ENCODE measurements at regions not wholly inside any gene's neighbourhood (a gene's known extent, or its start where the extent isn't known, plus 50 kb on each side); places are given as distances from the start of the nearest gene placed in this dataset.

- H3K36me3 ChIP-seq (ENCODE audit: control insufficient read depth, insufficient read depth, low read length): no peaks in the 10 kb centered on the region
- peaks cover 6% of the 10 kb centered on the region for H3K4me1 ChIP-seq (ENCODE audit: control insufficient read depth, insufficient read depth, low read length)
- H3K9ac ChIP-seq (ENCODE audit: low read length): no peak overlapping the region
- no peak overlapping the region for H3K4me3 ChIP-seq (ENCODE audit: low read length)
- H3K27ac ChIP-seq (ENCODE audit: low read depth, low read length): no peak overlapping the region
- H3K27me3 ChIP-seq (ENCODE audit: control insufficient read depth, insufficient read depth, low read length): no peaks in the 10 kb centered on the region
Observed at GRCh38 chr6:113558966-113559365, 298.2 kb upstream of the MARCKS start.

- Histone ChIP-seq H3K4me1 (ENCODE audit: control insufficient read depth, insufficient read depth, low read length) (peaks cover 6% of the 10 kb centered on the region), H3K4me3 (ENCODE audit: low read length) (no peak overlapping the region), H3K27ac (ENCODE audit: low read depth, low read length) (no peak overlapping the region), H3K36me3 (ENCODE audit: control insufficient read depth, insufficient read depth, low read length) (no peaks in the 10 kb centered on the region), H3K9ac (ENCODE audit: low read length) (no peak overlapping the region), H3K27me3 (ENCODE audit: control insufficient read depth, insufficient read depth, low read length) (no peaks in the 10 kb centered on the region)
Observed at GRCh38 chr6:113560376-113560775, 296.8 kb upstream of the MARCKS start.

- Histone ChIP-seq H3K36me3 (ENCODE audit: control insufficient read depth, insufficient read depth, low read length) (no peaks in the 10 kb centered on the region), H3K27me3 (ENCODE audit: control insufficient read depth, insufficient read depth, low read length) (no peaks in the 10 kb centered on the region), H3K4me1 (ENCODE audit: control insufficient read depth, insufficient read depth, low read length) (peaks cover 10% of the 10 kb centered on the region), H3K4me3 (ENCODE audit: low read length) (no peak overlapping the region), H3K27ac (ENCODE audit: low read depth, low read length) (no peak overlapping the region), H3K9ac (ENCODE audit: low read length) (no peak overlapping the region)
Observed at GRCh38 chr6:113560908-113561307, 296.2 kb upstream of the MARCKS start.

GRCh38 chr6:113562248-113562647, 294.9 kb upstream of the MARCKS start:
- Histone ChIP-seq H3K27me3 (ENCODE audit: control insufficient read depth, insufficient read depth, low read length) (no peaks in the 10 kb centered on the region), H3K9ac (ENCODE audit: low read length) (no peak overlapping the region), H3K27ac (ENCODE audit: low read depth, low read length) (no peak overlapping the region), H3K4me1 (ENCODE audit: control insufficient read depth, insufficient read depth, low read length) (peaks cover 11% of the 10 kb centered on the region), H3K4me3 (ENCODE audit: low read length) (no peak overlapping the region), H3K36me3 (ENCODE audit: control insufficient read depth, insufficient read depth, low read length) (no peaks in the 10 kb centered on the region)

GRCh38 chr6:113564371-113565171, 292.6 kb upstream of the MARCKS start:
- H3K36me3 ChIP-seq (ENCODE audit: control insufficient read depth, insufficient read depth, low read length): no peaks in the 10 kb centered on the region
- H3K9ac ChIP-seq (ENCODE audit: low read length): no peak overlapping the region
- H3K27me3 ChIP-seq (ENCODE audit: control insufficient read depth, insufficient read depth, low read length): no peaks in the 10 kb centered on the region
- H3K4me3 ChIP-seq (ENCODE audit: low read length): peak overlapping the region; percentile 20
- peak overlapping the region; percentile 88 for H3K27ac ChIP-seq (ENCODE audit: low read depth, low read length)
- H3K4me1 ChIP-seq (ENCODE audit: control insufficient read depth, insufficient read depth, low read length): peaks cover 5% of the 10 kb centered on the region

GRCh38 chr6:113565306-113565705, 291.8 kb upstream of the MARCKS start:
- peak overlapping the region; percentile 20 for H3K4me3 ChIP-seq (ENCODE audit: low read length)
- H3K4me1 ChIP-seq (ENCODE audit: control insufficient read depth, insufficient read depth, low read length): peaks cover 7% of the 10 kb centered on the region
- no peak overlapping the region for H3K9ac ChIP-seq (ENCODE audit: low read length)
- peak overlapping the region; percentile 88 for H3K27ac ChIP-seq (ENCODE audit: low read depth, low read length)
- H3K36me3 ChIP-seq (ENCODE audit: control insufficient read depth, insufficient read depth, low read length): no peaks in the 10 kb centered on the region
- no peaks in the 10 kb centered on the region for H3K27me3 ChIP-seq (ENCODE audit: control insufficient read depth, insufficient read depth, low read length)

GRCh38 chr6:113570161-113570560, 287.0 kb upstream of the MARCKS start:
- H3K27ac ChIP-seq (ENCODE audit: low read depth, low read length): no peak overlapping the region
- H3K4me3 ChIP-seq (ENCODE audit: low read length): no peak overlapping the region
- H3K9ac ChIP-seq (ENCODE audit: low read length): no peak overlapping the region
- no peaks in the 10 kb centered on the region for H3K36me3 ChIP-seq (ENCODE audit: control insufficient read depth, insufficient read depth, low read length)
- H3K4me1 ChIP-seq (ENCODE audit: control insufficient read depth, insufficient read depth, low read length): peaks cover 7% of the 10 kb centered on the region
- H3K27me3 ChIP-seq (ENCODE audit: control insufficient read depth, insufficient read depth, low read length): no peaks in the 10 kb centered on the region

GRCh38 chr6:113570641-113571040, 286.5 kb upstream of the MARCKS start:
- H3K4me3 ChIP-seq (ENCODE audit: low read length): no peak overlapping the region
- H3K27me3 ChIP-seq (ENCODE audit: control insufficient read depth, insufficient read depth, low read length): no peaks in the 10 kb centered on the region
- H3K36me3 ChIP-seq (ENCODE audit: control insufficient read depth, insufficient read depth, low read length): no peaks in the 10 kb centered on the region
- peaks cover 6% of the 10 kb centered on the region for H3K4me1 ChIP-seq (ENCODE audit: control insufficient read depth, insufficient read depth, low read length)
- no peak overlapping the region for H3K9ac ChIP-seq (ENCODE audit: low read length)
- no peak overlapping the region for H3K27ac ChIP-seq (ENCODE audit: low read depth, low read length)

GRCh38 chr6:113574147-113574546, 283.0 kb upstream of the MARCKS start:
- Histone ChIP-seq H3K9ac (ENCODE audit: low read length) (no peak overlapping the region), H3K4me1 (ENCODE audit: control insufficient read depth, insufficient read depth, low read length) (peaks cover 3% of the 10 kb centered on the region), H3K4me3 (ENCODE audit: low read length) (no peak overlapping the region), H3K27me3 (ENCODE audit: control insufficient read depth, insufficient read depth, low read length) (no peaks in the 10 kb centered on the region), H3K27ac (ENCODE audit: low read depth, low read length) (no peak overlapping the region), H3K36me3 (ENCODE audit: control insufficient read depth, insufficient read depth, low read length) (no peaks in the 10 kb centered on the region)

GRCh38 chr6:113576310-113576709, 280.8 kb upstream of the MARCKS start:
- Histone ChIP-seq H3K4me3 (ENCODE audit: low read length) (no peak overlapping the region), H3K4me1 (ENCODE audit: control insufficient read depth, insufficient read depth, low read length) (no peaks in the 10 kb centered on the region), H3K27ac (ENCODE audit: low read depth, low read length) (no peak overlapping the region), H3K36me3 (ENCODE audit: control insufficient read depth, insufficient read depth, low read length) (no peaks in the 10 kb centered on the region), H3K9ac (ENCODE audit: low read length) (no peak overlapping the region), H3K27me3 (ENCODE audit: control insufficient read depth, insufficient read depth, low read length) (no peaks in the 10 kb centered on the region)

- Histone ChIP-seq H3K27me3 (ENCODE audit: control insufficient read depth, insufficient read depth, low read length) (no peaks in the 10 kb centered on the region), H3K4me3 (ENCODE audit: low read length) (no peak overlapping the region), H3K9ac (ENCODE audit: low read length) (no peak overlapping the region), H3K4me1 (ENCODE audit: control insufficient read depth, insufficient read depth, low read length) (no peaks in the 10 kb centered on the region), H3K36me3 (ENCODE audit: control insufficient read depth, insufficient read depth, low read length) (no peaks in the 10 kb centered on the region), H3K27ac (ENCODE audit: low read depth, low read length) (no peak overlapping the region)
Observed at GRCh38 chr6:113578691-113579090, 278.5 kb upstream of the MARCKS start.

GRCh38 chr6:113584767-113585166, 272.4 kb upstream of the MARCKS start:
- no peak overlapping the region for H3K27ac ChIP-seq (ENCODE audit: low read depth, low read length)
- H3K27me3 ChIP-seq (ENCODE audit: control insufficient read depth, insufficient read depth, low read length): no peaks in the 10 kb centered on the region
- H3K4me3 ChIP-seq (ENCODE audit: low read length): no peak overlapping the region
- H3K36me3 ChIP-seq (ENCODE audit: control insufficient read depth, insufficient read depth, low read length): no peaks in the 10 kb centered on the region
- no peak overlapping the region for H3K9ac ChIP-seq (ENCODE audit: low read length)
- H3K4me1 ChIP-seq (ENCODE audit: control insufficient read depth, insufficient read depth, low read length): peaks cover 6% of the 10 kb centered on the region

- Histone ChIP-seq H3K4me3 (ENCODE audit: low read length) (no peak overlapping the region), H3K36me3 (ENCODE audit: control insufficient read depth, insufficient read depth, low read length) (no peaks in the 10 kb centered on the region), H3K27me3 (ENCODE audit: control insufficient read depth, insufficient read depth, low read length) (no peaks in the 10 kb centered on the region), H3K4me1 (ENCODE audit: control insufficient read depth, insufficient read depth, low read length) (peaks cover 6% of the 10 kb centered on the region), H3K27ac (ENCODE audit: low read depth, low read length) (no peak overlapping the region), H3K9ac (ENCODE audit: low read length) (no peak overlapping the region)
Observed at GRCh38 chr6:113585246-113585645, 271.9 kb upstream of the MARCKS start.
